ENCODE measurements at regions not wholly inside any gene's neighbourhood (a gene's known extent, or its start where the extent isn't known, plus 50 kb on each side); places are given as distances from the start of the nearest gene placed in this dataset.
"Not testable (repeated sequence)": the region's sequence is repeated elsewhere in the genome, so short reads cannot be mapped to it uniquely, and the experiment has no call there.

DNA sequence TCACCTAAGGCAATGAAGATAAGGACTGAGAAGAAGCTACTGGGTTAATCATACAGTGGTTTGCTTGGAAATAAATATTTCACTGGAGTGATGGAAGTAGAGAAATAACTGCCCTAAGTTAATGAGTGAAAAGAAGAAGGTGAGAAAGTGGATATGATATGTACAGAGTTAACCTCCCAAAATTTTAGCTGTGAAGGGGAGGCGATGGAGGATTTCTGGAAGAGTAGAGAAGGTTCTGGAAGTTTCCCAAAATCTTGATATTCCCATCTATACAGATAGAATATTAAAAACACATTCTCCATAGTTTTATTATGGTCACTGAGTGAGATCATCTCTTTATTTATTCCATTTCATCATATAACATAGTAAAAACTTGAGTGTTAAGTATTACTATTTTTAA is 296.6 kb upstream of the RGPD4 start:
- Histone ChIP-seq H3K9me3 (ENCODE audit: insufficient read depth, low read length) (no peaks in the 10 kb centered on the region), H3K36me3 (replicated peaks; ENCODE audit: low read depth, low read length) (no peaks in the 10 kb centered on the region), H2AFZ (ENCODE audit: low read depth, low read length) (no peak overlapping the region), H3K9ac (ENCODE audit: low read length) (no peak overlapping the region), H3K79me2 (ENCODE audit: low read length) (no peaks in the 10 kb centered on the region), H3K27ac (ENCODE audit: low read length) (no peak overlapping the region), H3K4me1 (ENCODE audit: low read length) (no peaks in the 10 kb centered on the region), H3K4me3 (ENCODE audit: low read length) (no peak overlapping the region), H3K4me2 (ENCODE audit: low read length) (no peak overlapping the region), H4K20me1 (ENCODE audit: insufficient read depth, low read length) (no peaks in the 10 kb centered on the region), H3K27me3 (ENCODE audit: low read depth, low read length) (no peaks in the 10 kb centered on the region)
- TF ChIP-seq, protein P1, sequence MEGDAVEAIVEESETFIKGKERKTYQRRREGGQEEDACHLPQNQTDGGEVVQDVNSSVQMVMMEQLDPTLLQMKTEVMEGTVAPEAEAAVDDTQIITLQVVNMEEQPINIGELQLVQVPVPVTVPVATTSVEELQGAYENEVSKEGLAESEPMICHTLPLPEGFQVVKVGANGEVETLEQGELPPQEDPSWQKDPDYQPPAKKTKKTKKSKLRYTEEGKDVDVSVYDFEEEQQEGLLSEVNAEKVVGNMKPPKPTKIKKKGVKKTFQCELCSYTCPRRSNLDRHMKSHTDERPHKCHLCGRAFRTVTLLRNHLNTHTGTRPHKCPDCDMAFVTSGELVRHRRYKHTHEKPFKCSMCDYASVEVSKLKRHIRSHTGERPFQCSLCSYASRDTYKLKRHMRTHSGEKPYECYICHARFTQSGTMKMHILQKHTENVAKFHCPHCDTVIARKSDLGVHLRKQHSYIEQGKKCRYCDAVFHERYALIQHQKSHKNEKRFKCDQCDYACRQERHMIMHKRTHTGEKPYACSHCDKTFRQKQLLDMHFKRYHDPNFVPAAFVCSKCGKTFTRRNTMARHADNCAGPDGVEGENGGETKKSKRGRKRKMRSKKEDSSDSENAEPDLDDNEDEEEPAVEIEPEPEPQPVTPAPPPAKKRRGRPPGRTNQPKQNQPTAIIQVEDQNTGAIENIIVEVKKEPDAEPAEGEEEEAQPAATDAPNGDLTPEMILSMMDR (IDR thresholded peaks at IDR 0.05; ENCODE audit: low read depth, low read length), result no peak
- no peak for TF ChIP-seq EZH2phosphoT487 (IDR thresholded peaks at IDR 0.05; ENCODE audit: low read depth)

- Histone ChIP-seq H3K9ac (ENCODE audit: low read length) (no peak overlapping the region), H3K4me1 (ENCODE audit: low read length) (no peaks in the 10 kb centered on the region), H3K4me3 (ENCODE audit: low read length) (no peak overlapping the region), H3K9me3 (ENCODE audit: insufficient read depth, low read length) (no peaks in the 10 kb centered on the region), H3K27me3 (ENCODE audit: low read depth, low read length) (no peaks in the 10 kb centered on the region), H3K36me3 (replicated peaks; ENCODE audit: low read depth, low read length) (no peaks in the 10 kb centered on the region), H4K20me1 (ENCODE audit: insufficient read depth, low read length) (no peaks in the 10 kb centered on the region), H3K27ac (ENCODE audit: low read length) (no peak overlapping the region), H2AFZ (ENCODE audit: low read depth, low read length) (no peak overlapping the region), H3K4me2 (ENCODE audit: low read length) (no peak overlapping the region), H3K79me2 (ENCODE audit: low read length) (no peaks in the 10 kb centered on the region)
- TF ChIP-seq EZH2phosphoT487 (IDR thresholded peaks at IDR 0.05; ENCODE audit: low read depth), result no peak
- TF ChIP-seq, protein P1 (IDR thresholded peaks at IDR 0.05; ENCODE audit: low read depth, low read length), result no peak
Observed at GRCh38 chr2:107534926-107535325, 291.8 kb upstream of the RGPD4 start.

GRCh38 chr2:107535905-107536689 is 290.6 kb upstream of the RGPD4 start:
- not testable (repeated sequence) for H3K4me3 ChIP-seq (ENCODE audit: low read length); H4K20me1 ChIP-seq (ENCODE audit: insufficient read depth, low read length); H3K79me2 ChIP-seq (ENCODE audit: low read length); H3K27ac ChIP-seq (ENCODE audit: low read length); H3K9ac ChIP-seq (ENCODE audit: low read length); H2AFZ ChIP-seq (ENCODE audit: low read depth, low read length); H3K27me3 ChIP-seq (ENCODE audit: low read depth, low read length); H3K4me1 ChIP-seq (ENCODE audit: low read length); H3K36me3 ChIP-seq (replicated peaks; ENCODE audit: low read depth, low read length); H3K9me3 ChIP-seq (ENCODE audit: insufficient read depth, low read length); H3K4me2 ChIP-seq (ENCODE audit: low read length)

DNA sequence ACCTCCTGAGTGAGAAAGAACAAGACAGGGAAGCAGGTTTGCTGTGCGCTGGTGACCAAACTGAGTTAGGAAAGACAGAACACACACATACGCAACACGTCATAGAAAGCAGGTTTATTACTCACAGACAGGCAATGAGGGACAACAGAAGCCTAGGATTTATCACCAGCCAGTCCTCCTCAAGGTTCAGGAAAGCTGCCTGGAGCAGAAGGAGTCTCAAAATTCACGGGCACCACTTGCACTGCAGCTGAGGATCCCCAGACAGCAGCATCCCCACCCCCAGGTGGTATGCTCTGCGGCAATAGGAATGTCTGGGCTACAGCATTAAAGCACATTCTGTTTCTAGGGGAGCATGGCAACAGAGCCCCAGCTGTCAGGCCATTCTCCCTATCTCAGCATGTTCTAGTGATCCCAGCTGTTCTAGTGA is 284.4 kb upstream of the RGPD4 start:
- H3K27ac ChIP-seq (ENCODE audit: low read length), result no peak overlapping the region
- no peak overlapping the region for H2AFZ ChIP-seq (ENCODE audit: low read depth, low read length)
- H3K36me3 ChIP-seq (replicated peaks; ENCODE audit: low read depth, low read length), result no peaks in the 10 kb centered on the region
- H3K4me2 ChIP-seq (ENCODE audit: low read length), result no peak overlapping the region
- no peak overlapping the region for H3K4me3 ChIP-seq (ENCODE audit: low read length)
- no peaks in the 10 kb centered on the region for H4K20me1 ChIP-seq (ENCODE audit: insufficient read depth, low read length)
- H3K9me3 ChIP-seq (ENCODE audit: insufficient read depth, low read length), result no peaks in the 10 kb centered on the region; the same call in 1 of the 2 replicates
- no peaks in the 10 kb centered on the region for H3K27me3 ChIP-seq (ENCODE audit: low read depth, low read length)
- H3K9ac ChIP-seq (ENCODE audit: low read length), result no peak overlapping the region
- no peaks in the 10 kb centered on the region for H3K79me2 ChIP-seq (ENCODE audit: low read length)
- H3K4me1 ChIP-seq (ENCODE audit: low read length), result peaks cover 10% of the 10 kb centered on the region
- no peak for TF ChIP-seq EZH2phosphoT487 (IDR thresholded peaks at IDR 0.05; ENCODE audit: low read depth)
- TF ChIP-seq, protein P1 (IDR thresholded peaks at IDR 0.05; ENCODE audit: low read depth, low read length), result no peak
